IMR-90 (cell line): ENCODE measurements at regions not wholly inside any gene's neighbourhood (a gene's known extent, or its start where the extent isn't known, plus 50 kb on each side); places are given as distances from the start of the nearest gene placed in this dataset.

ENCODE experiments used
- ATAC-seq: fragments of 200-7000 bp; cut with Tn5 transposase; 2 replicates; pipeline ENCODE4 v1.9.1; 2020; ENCODE audit warnings: low read depth, mild to moderate bottlenecking, moderate library complexity
- BruUV-seq: library from RNA; stranded (reverse); fragments of 400-500 nt; replicated peaks from 2 replicates; lab custom pipeline; 2021; lab: Mats Ljungman, UMichigan
- CTCF ChIA-PET: fragments of 300-600 bp; formaldehyde crosslinking; extraction: SDS; loops from one replicate; lab custom pipeline; 2021; ENCODE audit warnings: antibody characterized with exemption; lab: Yijun Ruan, JAX
- POLR2A ChIA-PET: fragments of 300-600 bp; sonication (Branson Sonifier 250); formaldehyde crosslinking; loops from one replicate; lab custom pipeline; 2022; ENCODE audit warnings: antibody characterized with exemption; ENCODE audit not compliant: unreplicated experiment; lab: Charles Lee
- DNase-seq: peaks from one replicate; pipeline ENCODE4 v3.0.0; 2013
- H2AFZ ChIP-seq: replicated peaks from 2 replicates; pipeline ENCODE3; 2013; ENCODE audit warnings: low read length, mild to moderate bottlenecking; ENCODE audit not compliant: poor library complexity
- H2AK5ac ChIP-seq: 2 replicates; pipeline ENCODE4 v1.6.1; 2013; ENCODE audit warnings: low read depth, low read length, inconsistent platforms
- H2AK9ac ChIP-seq: replicated peaks from 2 replicates; pipeline ENCODE3; 2013; ENCODE audit warnings: mild to moderate bottlenecking, low read depth, low read length, moderate library complexity; ENCODE audit not compliant: poor library complexity
- H2BK120ac ChIP-seq: 2 replicates; pipeline ENCODE4 v1.6.1; 2013; ENCODE audit warnings: low read depth, low read length, inconsistent platforms
- H2BK15ac ChIP-seq: 3 replicates; pipeline ENCODE4 v1.6.1; 2013; ENCODE audit warnings: low read depth, low read length, inconsistent platforms
- H2BK20ac ChIP-seq: 2 replicates; pipeline ENCODE4 v1.6.1; 2013; ENCODE audit warnings: low read depth, mild to moderate bottlenecking, inconsistent platforms, low read length, moderate library complexity
- H2BK5ac ChIP-seq: 2 replicates; pipeline ENCODE4 v1.6.1; 2013; ENCODE audit warnings: mild to moderate bottlenecking, low read depth, low read length, inconsistent platforms; ENCODE audit not compliant: poor library complexity, severe bottlenecking
- H3K14ac ChIP-seq: replicated peaks from 2 replicates; pipeline ENCODE4 v1.6.1; 2013; ENCODE audit warnings: low read depth, low read length, inconsistent platforms
- H3K18ac ChIP-seq: 2 replicates; pipeline ENCODE4 v1.6.1; 2013; ENCODE audit warnings: low read depth, low read length, control low read depth
- H3K23ac ChIP-seq: 2 replicates; pipeline ENCODE4 v1.6.1; 2013; ENCODE audit warnings: low read depth, low read length, inconsistent platforms
- H3K27ac ChIP-seq: 2 replicates; pipeline ENCODE4 v1.5.1; 2013; ENCODE audit warnings: mild to moderate bottlenecking, control low read depth, low read length; ENCODE audit not compliant: insufficient read depth
- H3K27me3 ChIP-seq: 2 replicates; pipeline ENCODE4 v1.6.1; 2013; ENCODE audit warnings: low read length; ENCODE audit not compliant: control insufficient read depth, insufficient read depth
- H3K36me3 ChIP-seq: 2 replicates; pipeline ENCODE4 v1.6.1; 2013; ENCODE audit warnings: low read length, mixed read lengths; ENCODE audit not compliant: control insufficient read depth, insufficient read depth
- H3K4ac ChIP-seq: 2 replicates; pipeline ENCODE4 v1.6.1; 2013; ENCODE audit warnings: low read depth, low read length, inconsistent platforms
- H3K4me1 ChIP-seq: 2 replicates; pipeline ENCODE4 v1.6.1; 2013; ENCODE audit warnings: low read length, mixed read lengths; ENCODE audit not compliant: control insufficient read depth, insufficient read depth
- H3K4me2 ChIP-seq: 2 replicates; pipeline ENCODE4 v1.6.1; 2013; ENCODE audit warnings: low read depth, mild to moderate bottlenecking, control low read depth, low read length, moderate library complexity
- H3K4me3 ChIP-seq: 2 replicates; pipeline ENCODE4 v1.5.1; 2013; ENCODE audit warnings: low read depth, mild to moderate bottlenecking, control low read depth, low read length, moderate library complexity; ENCODE audit not compliant: insufficient read depth
- H3K56ac ChIP-seq: 2 replicates; pipeline ENCODE4 v1.6.1; 2013; ENCODE audit warnings: low read length, inconsistent platforms; ENCODE audit not compliant: insufficient read depth; ENCODE audit errors: extremely low read depth
- H3K79me1 ChIP-seq, 2 experiments: 2 replicates each; pipeline ENCODE4 v1.6.1; 2013; ENCODE audit warnings: low read length in 2 of 2, inconsistent platforms in 1 of 2, low read depth in 1 of 2
- H3K9ac ChIP-seq: 2 replicates; pipeline ENCODE4 v1.6.1; 2013; ENCODE audit warnings: low read depth, low read length, control low read depth
- H3K9me1 ChIP-seq: 2 replicates; pipeline ENCODE4 v1.6.1; 2013; ENCODE audit warnings: low read length, inconsistent platforms; ENCODE audit not compliant: insufficient read depth
- H3K9me3 ChIP-seq: 2 replicates; pipeline ENCODE4 v1.6.1; 2013; ENCODE audit warnings: low read length; ENCODE audit not compliant: control insufficient read depth, insufficient read depth
- H4K20me1 ChIP-seq: 2 replicates; pipeline ENCODE4 v1.6.1; 2013; ENCODE audit warnings: low read length, inconsistent platforms; ENCODE audit not compliant: insufficient read depth
- H4K5ac ChIP-seq: 2 replicates; pipeline ENCODE4 v1.6.1; 2013; ENCODE audit warnings: mild to moderate bottlenecking, low read depth, low read length, control low read depth
- H4K8ac ChIP-seq, 2 experiments: 2 replicates each; pipeline ENCODE4 v1.6.1; 2013; ENCODE audit warnings: low read depth in 2 of 2, low read length in 2 of 2, control low read depth in 1 of 2, inconsistent platforms in 1 of 2
- H4K91ac ChIP-seq: 2 replicates; pipeline ENCODE4 v1.6.1; 2013; ENCODE audit warnings: low read depth, low read length, inconsistent platforms; ENCODE audit not compliant: insufficient read depth
- CHD1 ChIP-seq: IDR thresholded peaks from 2 replicates; pipeline ENCODE4 v1.6.1; 2012; ENCODE audit warnings: low read depth, low read length, improper control_type of control experiment
- RFX5 ChIP-seq: IDR thresholded peaks from 2 replicates; pipeline ENCODE4 v1.8.0; 2012; ENCODE audit warnings: low read depth, mild to moderate bottlenecking, low read length, moderate library complexity
- WGBS, 2 experiments: methylation state at CpG; one replicate each; pipeline versions ENCODE4 v1.1.5 to v1.1.7; 2013; ENCODE audit warnings: missing lambda C conversion rate in 2 of 2; ENCODE audit not compliant: insufficient read length in 1 of 2; ENCODE audit errors: extremely low coverage in 2 of 2; 5-methylcytosine and 5-hydroxymethylcytosine counted together
- dilution Hi-C: fragments of 300-500 bp; cut with HindIII; formaldehyde crosslinking; loops from one replicate; pipeline ENCODE4 v1.14.3; 2018; ENCODE audit warnings: low sequenced_read_pairs; ENCODE audit not compliant: unreplicated experiment
- in situ Hi-C: fragments of 300-500 bp; cut with MboI; formaldehyde crosslinking; loops from 3 replicates; pipeline ENCODE4 v1.14.3; 2019; ENCODE audit warnings: low sequenced_read_pairs, inconsistent platforms, mixed read lengths
- intact Hi-C: fragments of 100-400 bp; cut with micrococcal nuclease; formaldehyde crosslinking; loops from 2 replicates; pipeline ENCODE4 v1.10.0; 2022

DNA sequence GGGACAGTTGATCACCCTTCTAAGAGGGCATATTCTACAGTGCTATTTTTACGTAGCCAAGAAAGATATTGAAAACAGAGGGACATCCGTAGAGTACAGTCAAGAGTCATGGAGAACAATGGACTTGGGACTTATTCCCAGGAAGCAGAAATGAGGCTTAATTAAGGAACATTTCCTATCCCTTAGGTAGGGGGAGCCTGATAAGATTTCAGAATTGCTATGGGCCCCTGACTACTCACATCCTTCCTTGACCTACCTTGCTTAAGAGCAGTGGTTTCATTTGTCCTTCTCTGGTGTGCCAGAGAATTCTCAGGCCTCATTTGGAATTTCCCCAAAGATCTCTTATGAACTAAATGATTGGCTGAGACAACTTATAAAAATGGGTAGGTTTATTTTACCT is 189.5 kb upstream of the DTNBP1 start:
- no peak overlapping the region for H3K23ac ChIP-seq
- no peak overlapping the region for H4K91ac ChIP-seq
- no peak overlapping the region for H2BK15ac ChIP-seq
- no peak overlapping the region for H3K14ac ChIP-seq
- no peak overlapping the region for H2AFZ ChIP-seq
- TF ChIP-seq RFX5 (no peak), CHD1 (no peak)
- no peak overlapping the region for H3K56ac ChIP-seq
- H3K4ac ChIP-seq = no peak overlapping the region
- H2BK20ac ChIP-seq = no peak overlapping the region
- peaks cover 3% of the 10 kb centered on the region for H3K27me3 ChIP-seq
- H2AK5ac ChIP-seq = no peak overlapping the region
- BruUV-seq = no TSS peak
- H2BK120ac ChIP-seq = no peak overlapping the region
- H2BK5ac ChIP-seq = no peak overlapping the region
- no peaks in the 10 kb centered on the region for H3K79me1 ChIP-seq
- H3K9ac ChIP-seq = no peak overlapping the region
- H4K8ac ChIP-seq = no peak overlapping the region
- POLR2A ChIA-PET = no interaction called here
- no peak overlapping the region for H4K5ac ChIP-seq
- no peak overlapping the region for H3K18ac ChIP-seq
- no peaks in the 10 kb centered on the region for H4K20me1 ChIP-seq
- no peak for DNase-seq
- no peak overlapping the region for H3K27ac ChIP-seq
- no peak overlapping the region for H2AK9ac ChIP-seq
- no peak overlapping the region for H3K4me2 ChIP-seq
- intact Hi-C loops = no loop called here
- in situ Hi-C loops = no loop called here
- no peak overlapping the region for H3K4me3 ChIP-seq
- CTCF ChIA-PET = interaction anchor here (0.6 kb wide), 1 partner anchor 962 kb away, joined by 3 read pairs; no protein-coding TSS in a partner anchor
- no peak for ATAC-seq
- no peaks in the 10 kb centered on the region for H3K9me1 ChIP-seq
- dilution Hi-C loops = no loop called here
- H3K9me3 ChIP-seq = no peaks in the 10 kb centered on the region
- no peaks in the 10 kb centered on the region for H3K36me3 ChIP-seq
- WGBS, 2 experiments = no CpG with 5 or more reads among the region's 2 CpGs
- no peaks in the 10 kb centered on the region for H3K4me1 ChIP-seq
